Vagina (tissue), 2 donors: ENCODE measurements at regions not wholly inside any gene's neighbourhood (a gene's known extent, or its start where the extent isn't known, plus 50 kb on each side); places are given as distances from the start of the nearest gene placed in this dataset.

Experiments
- DNase-seq, 2 donors: peaks; one replicate each; pipeline ENCODE4 v3.0.0-alpha.2; 2017; ENCODE audit errors: extremely low spot score in 2 of 2
- H3K27ac ChIP-seq: fragments of 200-600 bp; sonication (generic); one replicate; pipeline ENCODE4 v1.5.1; 2019
- H3K27me3 ChIP-seq: fragments of 200-600 bp; sonication (generic); one replicate; pipeline ENCODE4 v1.5.1; 2019
- H3K36me3 ChIP-seq, 2 donors: fragments of 200-600 bp; sonication (generic); one replicate each; pipeline ENCODE4 v1.5.1; 2017 to 2019
- H3K4me1 ChIP-seq: fragments of 200-600 bp; sonication (generic); one replicate; pipeline ENCODE4 v1.5.1; 2019
- H3K4me3 ChIP-seq, 2 donors: fragments of 200-600 bp; sonication (generic); 1 replicate in 1 of 2; 2 replicates in 1 of 2; pipeline ENCODE4 v1.5.1; 2016 to 2019
- H3K9me3 ChIP-seq: fragments of 200-600 bp; sonication (generic); one replicate; pipeline ENCODE4 v1.5.1; 2019
- POLR2A ChIP-seq, 2 donors: fragments of 450-650 bp; IDR thresholded peaks; one replicate each; pipeline ENCODE4 v1.6.1; 2017; ENCODE audit warnings: antibody characterized with exemption in 2 of 2, mild to moderate bottlenecking in 2 of 2, moderate library complexity in 2 of 2
- POLR2AphosphoS5 ChIP-seq, 2 donors: sonication (generic); formaldehyde crosslinking; IDR thresholded peaks; one replicate each; pipeline ENCODE4 v1.9.0; 2017; ENCODE audit warnings: antibody characterized with exemption in 2 of 2, mild to moderate bottlenecking in 2 of 2, low read depth in 1 of 2; ENCODE audit not compliant: insufficient read depth in 1 of 2
- intact Hi-C: fragments of 100-400 bp; cut with DNase I; formaldehyde crosslinking; loops from one replicate; pipeline ENCODE4 v1.15.1; 2023
- TF ChIP-seq, protein P1 (sequence below), 3 experiments: fragments of 450-650 bp in 2 of 3; fragments of 200-600 bp in 1 of 3; sonication (generic) in 1 of 3; IDR thresholded peaks; one replicate each; pipeline ENCODE4 v1.5.1; 2017 to 2019; ENCODE audit warnings: antibody characterized with exemption in 3 of 3, mild to moderate bottlenecking in 2 of 3, moderate library complexity in 2 of 3

DNA sequence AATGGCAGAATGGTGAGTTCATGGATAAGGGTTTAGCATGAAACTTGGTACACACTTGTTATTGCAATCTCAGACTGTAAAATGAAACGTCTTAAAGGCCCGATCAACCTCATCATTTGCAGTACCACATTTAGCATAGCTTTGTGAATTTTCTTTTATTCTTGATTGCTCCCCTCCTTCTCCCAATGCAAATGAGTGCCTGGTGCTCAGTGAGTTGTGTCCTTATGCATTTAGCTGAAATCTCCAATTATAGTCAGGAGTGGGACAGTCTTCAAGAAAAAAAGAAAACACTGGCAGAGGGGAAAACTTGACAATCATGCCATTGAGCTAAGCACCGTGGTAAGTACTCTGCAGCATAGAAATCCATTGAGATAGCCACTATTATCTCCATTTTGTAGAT is 161.0 kb upstream of the HMCN1 start:
- intact Hi-C loops = no loop called here
- no peak overlapping the region for H3K27ac ChIP-seq

GRCh38 chr1:185570962-185571361 is 163.2 kb upstream of the HMCN1 start:
- no peak overlapping the region for H3K4me3 ChIP-seq
- H3K9me3 ChIP-seq = no peaks in the 10 kb centered on the region
- no peaks in the 10 kb centered on the region for H3K27me3 ChIP-seq
- intact Hi-C loops = no loop called here
- H3K27ac ChIP-seq = no peak overlapping the region
- no peaks in the 10 kb centered on the region for H3K36me3 ChIP-seq
- DNase-seq = no peak
- TF ChIP-seq POLR2AphosphoS5 (IDR thresholded peaks at IDR 0.05; ENCODE audit: insufficient read depth in 1 of 2, low read depth in 1 of 2) (no peak), POLR2A (IDR thresholded peaks at IDR 0.05) (no peak)
- TF ChIP-seq, protein P1, sequence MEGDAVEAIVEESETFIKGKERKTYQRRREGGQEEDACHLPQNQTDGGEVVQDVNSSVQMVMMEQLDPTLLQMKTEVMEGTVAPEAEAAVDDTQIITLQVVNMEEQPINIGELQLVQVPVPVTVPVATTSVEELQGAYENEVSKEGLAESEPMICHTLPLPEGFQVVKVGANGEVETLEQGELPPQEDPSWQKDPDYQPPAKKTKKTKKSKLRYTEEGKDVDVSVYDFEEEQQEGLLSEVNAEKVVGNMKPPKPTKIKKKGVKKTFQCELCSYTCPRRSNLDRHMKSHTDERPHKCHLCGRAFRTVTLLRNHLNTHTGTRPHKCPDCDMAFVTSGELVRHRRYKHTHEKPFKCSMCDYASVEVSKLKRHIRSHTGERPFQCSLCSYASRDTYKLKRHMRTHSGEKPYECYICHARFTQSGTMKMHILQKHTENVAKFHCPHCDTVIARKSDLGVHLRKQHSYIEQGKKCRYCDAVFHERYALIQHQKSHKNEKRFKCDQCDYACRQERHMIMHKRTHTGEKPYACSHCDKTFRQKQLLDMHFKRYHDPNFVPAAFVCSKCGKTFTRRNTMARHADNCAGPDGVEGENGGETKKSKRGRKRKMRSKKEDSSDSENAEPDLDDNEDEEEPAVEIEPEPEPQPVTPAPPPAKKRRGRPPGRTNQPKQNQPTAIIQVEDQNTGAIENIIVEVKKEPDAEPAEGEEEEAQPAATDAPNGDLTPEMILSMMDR (IDR thresholded peaks at IDR 0.05) = no peak
- no peaks in the 10 kb centered on the region for H3K4me1 ChIP-seq

More for the DNA sequence above, 161.0 kb upstream of the HMCN1 start:
- Histone ChIP-seq H3K4me3 (no peak overlapping the region), H3K36me3 (no peaks in the 10 kb centered on the region), H3K4me1 (no peaks in the 10 kb centered on the region), H3K9me3 (peaks cover under 1% of the 10 kb centered on the region), H3K27me3 (no peaks in the 10 kb centered on the region)
- no peak for DNase-seq
- TF ChIP-seq POLR2AphosphoS5 (IDR thresholded peaks at IDR 0.05; ENCODE audit: insufficient read depth in 1 of 2, low read depth in 1 of 2) (no peak), POLR2A (IDR thresholded peaks at IDR 0.05) (no peak)
- TF ChIP-seq, protein P1 (IDR thresholded peaks at IDR 0.05) = no peak

DNA sequence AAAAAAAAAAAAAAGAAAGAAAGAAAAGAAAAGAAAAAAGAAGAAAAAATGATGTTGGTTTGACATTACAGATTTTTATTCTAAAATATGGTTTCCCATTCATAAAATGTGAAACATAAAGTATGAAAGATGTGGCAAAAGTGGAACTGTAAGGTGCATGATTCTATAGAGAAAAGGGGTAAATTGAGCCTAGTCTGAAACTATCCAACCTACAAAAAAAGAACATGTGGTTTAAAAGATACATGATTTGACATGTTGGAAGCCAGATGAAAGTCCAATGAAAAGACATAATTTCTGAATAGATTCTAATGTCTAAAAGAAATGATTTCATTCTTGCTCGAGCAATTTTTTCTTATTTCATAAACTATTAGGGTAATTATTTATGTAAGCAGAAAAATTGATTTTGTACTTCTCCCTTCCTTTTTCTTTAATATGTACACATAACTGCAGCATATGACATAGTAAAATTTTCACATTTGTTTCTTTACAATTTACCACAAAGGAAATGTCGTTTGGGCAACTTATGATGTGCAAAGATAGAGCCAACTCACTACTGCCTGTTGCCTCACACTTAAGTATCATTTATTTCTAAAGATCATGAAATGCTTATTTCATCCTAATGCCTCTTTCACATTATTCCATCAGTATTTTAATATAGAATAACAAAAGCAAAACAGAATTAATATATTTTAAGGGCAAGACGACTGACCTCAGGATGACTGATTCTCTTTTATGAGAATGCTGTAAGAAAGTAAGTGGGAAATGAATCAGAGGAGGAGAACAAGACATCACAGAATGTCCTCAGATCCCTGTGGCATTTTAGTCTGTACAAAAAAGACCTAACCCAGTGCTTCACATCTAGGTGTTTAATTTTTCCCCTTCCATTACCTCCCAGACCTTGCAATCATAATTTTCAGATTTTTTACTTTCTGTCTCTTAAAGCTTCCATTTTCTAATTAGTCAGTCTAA is 165.8 kb upstream of the HMCN1 start:
- no peaks in the 10 kb centered on the region for H3K27me3 ChIP-seq
- no peaks in the 10 kb centered on the region for H3K9me3 ChIP-seq
- intact Hi-C loops = no loop called here
- no peak for TF ChIP-seq POLR2AphosphoS5 (IDR thresholded peaks at IDR 0.05; ENCODE audit: insufficient read depth in 1 of 2, low read depth in 1 of 2)
- TF ChIP-seq, protein P1 (IDR thresholded peaks at IDR 0.05) = no peak
- TF ChIP-seq POLR2A (IDR thresholded peaks at IDR 0.05) = no peak
- no peak for DNase-seq
- no peaks in the 10 kb centered on the region for H3K4me1 ChIP-seq
- no peaks in the 10 kb centered on the region for H3K36me3 ChIP-seq
- H3K4me3 ChIP-seq = no peak overlapping the region
- no peak overlapping the region for H3K27ac ChIP-seq

- DNase-seq = no peak
- TF ChIP-seq, protein P1 (IDR thresholded peaks at IDR 0.05) = no peak
- TF ChIP-seq POLR2AphosphoS5 (IDR thresholded peaks at IDR 0.05; ENCODE audit: insufficient read depth in 1 of 2, low read depth in 1 of 2) (no peak), POLR2A (IDR thresholded peaks at IDR 0.05) (no peak)
- no peaks in the 10 kb centered on the region for H3K36me3 ChIP-seq
- no peak overlapping the region for H3K27ac ChIP-seq
- intact Hi-C loops = no loop called here
- no peak overlapping the region for H3K4me3 ChIP-seq
- no peaks in the 10 kb centered on the region for H3K27me3 ChIP-seq
- no peaks in the 10 kb centered on the region for H3K9me3 ChIP-seq
- H3K4me1 ChIP-seq = no peaks in the 10 kb centered on the region
Measured at GRCh38 chr1:185567440-185567839, 166.8 kb upstream of the HMCN1 start.

DNA sequence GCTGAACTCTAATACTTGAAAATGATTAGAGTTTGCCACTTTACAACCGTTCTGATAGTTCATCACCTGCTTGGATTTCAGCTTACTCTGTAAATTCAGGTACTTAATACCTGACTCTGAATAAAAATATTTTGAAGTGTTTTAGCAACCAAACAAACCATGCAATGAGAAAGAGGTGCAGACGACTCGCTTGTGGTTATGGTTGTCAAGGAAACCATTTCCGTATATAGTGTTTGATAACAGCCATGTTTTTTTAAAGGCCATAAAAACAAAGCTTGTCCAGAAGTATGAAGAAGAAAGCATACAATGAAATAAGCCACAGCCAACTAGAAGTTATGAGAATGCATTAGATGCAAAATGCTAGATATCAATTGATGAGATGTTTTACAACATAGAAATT is 167.2 kb upstream of the HMCN1 start:
- no peaks in the 10 kb centered on the region for H3K4me1 ChIP-seq

More for the DNA sequence above, 167.2 kb upstream of the HMCN1 start:
- H3K27ac ChIP-seq = no peak overlapping the region
- TF ChIP-seq POLR2A (IDR thresholded peaks at IDR 0.05) (no peak), POLR2AphosphoS5 (IDR thresholded peaks at IDR 0.05; ENCODE audit: insufficient read depth in 1 of 2, low read depth in 1 of 2) (no peak)
- TF ChIP-seq, protein P1 (IDR thresholded peaks at IDR 0.05) = no peak
- H3K9me3 ChIP-seq = no peaks in the 10 kb centered on the region
- no peak for DNase-seq
- H3K36me3 ChIP-seq = no peaks in the 10 kb centered on the region
- H3K4me3 ChIP-seq = no peak overlapping the region
- intact Hi-C loops = no loop called here
- no peaks in the 10 kb centered on the region for H3K27me3 ChIP-seq
